ENCODE measurements at regions not wholly inside any gene's neighbourhood (a gene's known extent, or its start where the extent isn't known, plus 50 kb on each side); places are given as distances from the start of the nearest gene placed in this dataset.

GRCh38 chr19:29013988-29014387 lies 199.0 kb downstream of the UQCRFS1 start:
- TF ChIP-seq EP300 (IDR thresholded peaks at IDR 0.05; ENCODE audit: borderline replicate concordance) (no peak), YY1 (IDR thresholded peaks at IDR 0.05; ENCODE audit: low read depth) (no peak), EGR1 (IDR thresholded peaks at IDR 0.05) (no peak), TCF12 (IDR thresholded peaks at IDR 0.05; ENCODE audit: low read depth) (no peak), TAF1 (IDR thresholded peaks at IDR 0.05; ENCODE audit: low read depth) (no peak), USF1 (IDR thresholded peaks at IDR 0.05) (no peak)

Data from Ishikawa (cell line).